Stimulated activated CD4-positive, alpha-beta T cell treated with anti-CD3 and anti-CD28 coated beads, Interleukin-2, amount 100 ng/mL, for 48 hours (primary cell): ENCODE measurements at regions not wholly inside any gene's neighbourhood (a gene's known extent, or its start where the extent isn't known, plus 50 kb on each side); places are given as distances from the start of the nearest gene placed in this dataset.

ENCODE experiments used
- DNase-seq, 2 donors: peaks; one replicate each; pipeline ENCODE4 v3.0.0-alpha.2; 2020

DNA sequence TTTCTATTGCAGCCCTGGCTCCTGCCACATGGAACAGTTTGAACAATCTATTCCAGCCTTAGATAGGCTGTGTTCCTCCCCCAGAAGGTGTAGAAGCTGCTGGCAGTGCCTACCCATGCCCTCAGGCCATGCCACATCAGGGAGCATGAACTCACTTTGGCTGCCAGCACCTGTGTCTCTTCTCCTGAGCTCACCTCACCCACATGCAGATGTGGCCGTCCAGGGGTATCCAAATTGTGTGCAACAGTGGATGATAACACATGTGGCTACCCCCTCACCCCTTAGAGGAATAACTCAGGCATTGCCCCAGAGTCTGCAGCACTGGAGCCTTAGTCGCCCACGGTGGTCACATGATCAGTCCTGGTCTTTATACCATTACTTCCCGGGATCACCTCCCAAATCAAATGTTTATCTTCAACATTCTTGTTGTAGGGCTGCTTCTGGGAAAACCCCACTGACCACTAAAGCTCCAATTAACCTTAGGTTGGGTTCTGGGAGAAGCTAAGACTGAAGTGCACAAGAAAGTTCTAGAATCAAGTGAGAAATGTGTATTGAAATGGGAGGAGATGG, 110.4 kb downstream of the BANF2 start:
- no peak for DNase-seq

DNA sequence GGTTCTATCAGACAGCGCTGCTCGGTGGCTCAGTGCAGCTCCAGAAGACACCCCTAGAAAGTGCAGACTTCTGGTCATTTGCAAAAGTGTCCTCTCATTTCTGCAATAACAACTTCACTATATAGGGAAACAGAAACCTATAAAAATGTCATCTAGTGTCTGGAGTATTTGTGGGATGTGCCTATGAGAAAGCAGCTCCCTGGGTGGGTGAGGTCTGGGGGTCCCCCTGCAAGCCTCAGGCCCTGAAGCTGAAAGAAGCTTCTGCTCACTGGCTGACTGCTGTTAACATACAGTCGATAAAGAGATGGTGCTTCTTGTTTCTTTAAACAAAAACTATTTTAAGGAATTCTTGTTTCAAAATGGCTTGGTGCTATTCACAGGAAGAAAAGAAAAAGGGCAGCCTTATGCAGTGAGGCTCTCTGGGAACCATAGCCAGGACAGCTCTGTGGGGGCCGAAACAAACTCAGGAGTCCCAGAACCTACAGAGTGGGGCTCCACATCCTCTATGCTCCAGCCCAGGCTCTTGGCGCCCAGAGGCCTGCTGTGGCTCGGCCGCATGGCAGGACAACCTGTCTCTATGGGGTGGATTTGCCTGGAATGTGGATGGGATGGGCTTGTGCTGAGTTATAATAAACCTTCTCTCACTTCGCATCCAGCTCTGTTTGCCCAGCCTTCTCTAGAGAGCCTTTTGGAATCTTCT, 109.7 kb downstream of the BANF2 start:
- no peak for DNase-seq

DNA sequence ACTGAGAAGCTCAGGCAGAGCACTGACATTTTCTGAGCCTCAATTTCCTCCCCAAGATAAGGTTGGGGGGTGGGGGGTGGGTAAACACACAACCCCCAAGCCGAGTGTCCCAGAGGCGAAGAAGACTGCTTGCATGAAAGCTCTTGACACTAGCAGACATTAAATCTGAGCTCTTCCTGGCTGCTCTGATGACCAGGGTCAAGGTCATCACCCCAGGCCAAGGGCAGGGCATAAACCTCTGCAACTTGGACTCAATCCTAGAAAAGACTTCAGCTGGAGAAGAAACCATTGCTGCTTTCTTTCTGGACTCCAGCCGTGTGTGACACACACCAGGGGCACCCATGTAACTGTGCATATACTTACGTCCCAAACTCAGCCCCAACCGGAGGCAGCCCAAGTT, 109.0 kb downstream of the BANF2 start:
- no peak for DNase-seq

DNA sequence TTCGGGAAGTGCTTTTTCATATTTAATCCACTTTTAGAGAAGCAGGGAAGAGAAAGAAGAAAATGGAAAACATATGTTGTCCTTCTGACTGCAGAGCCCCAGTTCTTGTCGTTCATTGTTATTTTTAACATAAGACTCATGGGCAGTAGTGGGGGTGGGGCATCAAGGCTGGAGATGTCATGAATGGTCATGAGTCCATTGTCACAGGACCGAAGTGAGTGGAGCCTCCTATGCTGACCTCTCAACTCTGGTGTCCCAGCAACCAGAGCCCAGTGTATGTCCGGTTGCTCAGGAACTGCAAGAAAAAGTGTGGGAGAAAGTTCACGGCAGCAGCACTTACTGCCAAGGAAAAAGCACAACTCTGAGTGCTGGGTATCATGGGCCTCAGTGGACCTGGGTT, 108.6 kb downstream of the BANF2 start:
- no peak for DNase-seq

DNA sequence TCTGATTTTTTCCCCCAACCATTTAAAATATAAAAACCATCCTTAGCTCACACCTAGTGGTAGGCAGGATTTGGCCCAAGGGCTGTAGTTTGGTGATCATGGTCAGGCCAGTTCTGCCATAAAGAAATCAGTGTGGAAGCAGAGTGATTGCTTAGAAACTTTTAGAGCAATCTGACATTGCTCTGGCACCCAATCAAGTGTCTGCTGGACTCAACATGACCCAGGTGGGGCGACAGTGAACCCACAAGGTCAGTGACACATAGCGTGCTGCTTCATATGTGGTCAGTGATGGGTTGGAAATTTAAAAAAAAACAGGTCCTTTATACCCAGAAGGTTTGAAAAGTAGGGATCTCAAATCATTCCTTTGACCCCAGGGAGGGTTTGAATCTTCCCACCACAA, 107.9 kb downstream of the BANF2 start:
- no peak for DNase-seq

DNA sequence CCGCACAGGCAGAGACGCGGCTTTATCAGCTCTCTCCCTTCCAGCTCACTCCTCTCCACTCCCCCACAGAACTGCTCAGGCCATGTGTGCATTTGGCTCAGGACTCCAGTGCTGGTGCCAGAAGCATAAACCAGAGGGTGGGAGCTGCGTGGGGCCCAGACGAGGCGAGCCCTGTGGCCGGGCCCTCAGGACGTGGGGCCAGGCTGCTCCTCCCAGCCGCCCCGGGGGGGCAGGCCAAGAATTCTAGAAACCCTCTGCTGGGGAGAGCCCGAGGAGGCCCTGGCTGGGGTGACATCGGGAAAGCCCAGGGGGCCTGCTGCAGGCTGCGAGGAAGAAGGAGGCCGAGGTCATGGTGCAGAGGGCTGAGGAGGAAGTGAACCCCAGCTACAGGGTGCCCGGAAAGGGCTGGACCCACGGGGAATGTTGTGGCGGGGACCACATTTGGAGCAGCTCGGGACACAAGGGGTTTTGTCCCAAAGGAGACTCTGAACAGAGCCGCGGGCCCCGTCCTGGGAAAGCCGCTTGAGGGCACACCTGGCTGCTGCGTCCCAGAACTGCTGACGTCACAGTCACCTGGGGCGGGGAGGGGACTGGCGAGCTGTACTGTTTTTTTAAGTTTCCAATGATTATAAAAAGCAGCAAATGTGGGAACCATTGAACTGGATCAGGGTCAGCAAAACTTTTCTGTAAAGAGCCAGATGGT, 107.1 kb downstream of the BANF2 start:
- DNase-seq, result no peak

DNA sequence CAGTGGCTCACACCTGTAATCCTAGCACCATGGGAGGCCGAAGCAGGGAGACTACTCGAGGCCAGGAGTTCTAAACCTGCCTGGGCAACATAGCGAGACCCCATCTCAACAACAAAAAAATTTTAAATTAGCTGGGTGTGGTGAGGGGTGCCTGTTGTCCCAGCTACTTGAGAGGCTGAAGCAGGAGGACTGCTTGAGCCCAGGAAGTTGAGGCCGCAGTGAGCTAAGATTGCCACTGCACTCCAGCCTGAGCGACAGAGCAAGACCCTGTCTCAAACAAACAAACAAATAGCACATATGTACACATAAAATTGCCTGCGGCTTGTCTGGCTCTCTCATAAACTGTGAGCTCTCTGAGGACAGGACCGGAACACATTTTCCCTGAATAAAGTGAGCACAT, 106.3 kb downstream of the BANF2 start:
- no peak for DNase-seq

DNA sequence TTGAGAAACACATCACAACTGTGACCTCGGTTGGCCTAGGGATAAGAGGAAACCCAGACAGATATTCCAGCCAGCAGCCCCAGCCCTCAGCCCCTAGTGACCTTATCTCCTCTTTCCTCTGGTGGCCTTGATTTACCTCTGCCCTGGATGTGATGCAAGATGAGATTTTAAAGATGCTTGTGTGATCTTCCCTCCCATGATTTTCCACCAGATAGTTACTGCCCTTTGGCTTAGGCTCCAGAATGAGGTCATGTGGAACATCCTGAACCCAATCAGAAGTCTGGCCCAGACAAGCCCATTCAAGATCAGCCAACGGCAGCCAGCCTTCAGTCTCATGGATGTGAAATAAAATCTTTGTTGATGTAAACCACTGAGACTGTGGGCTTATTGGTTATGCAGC, 104.0 kb downstream of the BANF2 start:
- DNase-seq, result no peak

DNA sequence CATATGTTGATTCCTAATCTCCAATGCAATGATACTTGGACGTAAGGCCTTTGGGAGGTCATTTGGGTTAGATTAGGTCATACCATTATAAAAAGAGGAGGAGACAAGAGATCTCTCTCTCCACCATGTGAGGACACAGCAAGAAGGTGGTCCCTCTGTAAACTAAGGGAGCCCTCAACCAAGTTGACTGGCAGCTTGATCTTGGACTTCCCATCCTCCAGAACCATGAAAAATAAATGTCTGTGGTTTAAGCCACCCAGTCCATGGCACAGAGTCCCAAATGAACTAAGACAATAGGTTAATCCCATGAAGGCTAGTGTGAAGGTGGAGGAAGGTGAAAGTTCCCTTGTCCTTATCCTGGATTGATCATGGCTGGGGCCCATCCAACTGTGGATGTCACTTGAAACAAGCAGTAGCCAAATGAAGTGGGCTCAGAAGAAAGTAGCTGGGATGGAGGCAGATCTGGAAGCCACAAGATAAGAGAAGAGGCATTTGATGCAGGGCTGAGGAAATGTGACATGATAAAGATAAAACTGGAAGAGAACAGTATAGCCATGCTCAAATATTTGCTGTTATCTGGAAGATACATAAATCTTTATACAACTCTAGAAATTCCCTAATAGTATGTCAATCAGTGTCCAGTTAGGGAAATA, 99.9 kb downstream of the BANF2 start:
- DNase-seq, result no peak

DNA sequence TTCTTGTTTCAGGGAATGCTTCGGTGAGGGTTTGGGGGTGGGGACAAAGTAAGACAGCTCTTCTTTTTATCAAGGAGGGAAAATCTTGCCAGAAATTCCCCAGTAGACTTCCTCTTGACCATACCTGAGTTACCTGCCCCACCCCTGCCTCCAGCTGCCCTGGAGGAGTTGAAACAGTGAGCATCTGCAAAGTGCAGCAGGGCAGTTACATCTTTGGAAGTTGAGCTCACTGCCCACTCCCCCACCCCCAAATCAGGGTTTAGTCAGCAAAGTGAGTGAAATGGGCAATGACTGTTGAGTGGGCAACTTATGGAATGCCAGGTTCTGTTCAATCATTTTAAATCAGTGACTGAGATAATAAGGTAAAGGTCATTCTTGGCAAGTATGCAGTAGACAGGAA, 98.8 kb downstream of the BANF2 start:
- no peak for DNase-seq

DNA sequence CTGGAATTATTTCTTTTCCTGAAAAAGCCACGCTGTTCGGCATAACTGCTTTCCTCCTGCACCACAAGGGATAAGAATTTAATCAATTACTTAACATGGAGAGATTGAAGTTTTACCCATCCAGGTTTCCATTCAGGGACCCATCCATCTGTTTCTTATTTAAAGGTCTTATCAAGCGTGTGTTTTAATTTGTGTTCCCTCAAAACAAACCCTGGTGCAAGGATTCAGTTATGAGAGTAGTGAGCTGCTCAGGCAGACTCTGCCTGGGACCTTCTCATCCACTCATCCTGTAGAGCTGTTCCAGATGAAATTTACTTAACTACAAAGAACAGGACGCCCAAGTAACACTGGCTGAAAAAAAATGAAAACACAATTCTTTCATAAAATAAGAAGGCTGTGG, 97.8 kb downstream of the BANF2 start:
- DNase-seq, result no peak

DNA sequence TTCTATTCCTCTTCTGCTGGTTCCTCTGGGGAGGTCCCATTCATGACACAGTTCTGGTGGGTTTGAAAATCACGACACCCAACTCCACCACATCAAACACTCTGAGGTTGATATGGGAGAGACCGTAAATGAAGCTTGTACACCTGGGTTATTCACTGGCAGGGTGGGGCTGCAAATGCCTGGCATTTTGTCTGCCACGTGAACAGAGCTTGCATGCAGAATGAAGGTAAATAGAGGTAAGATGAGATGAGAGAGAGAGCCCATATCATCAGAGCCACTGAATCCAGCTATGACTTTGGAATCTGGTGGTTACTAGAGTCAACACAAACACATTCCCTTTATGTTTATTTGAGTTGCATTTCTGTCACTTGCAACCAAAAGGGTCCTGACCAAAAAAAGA, 97.4 kb downstream of the BANF2 start:
- DNase-seq, result no peak

DNA sequence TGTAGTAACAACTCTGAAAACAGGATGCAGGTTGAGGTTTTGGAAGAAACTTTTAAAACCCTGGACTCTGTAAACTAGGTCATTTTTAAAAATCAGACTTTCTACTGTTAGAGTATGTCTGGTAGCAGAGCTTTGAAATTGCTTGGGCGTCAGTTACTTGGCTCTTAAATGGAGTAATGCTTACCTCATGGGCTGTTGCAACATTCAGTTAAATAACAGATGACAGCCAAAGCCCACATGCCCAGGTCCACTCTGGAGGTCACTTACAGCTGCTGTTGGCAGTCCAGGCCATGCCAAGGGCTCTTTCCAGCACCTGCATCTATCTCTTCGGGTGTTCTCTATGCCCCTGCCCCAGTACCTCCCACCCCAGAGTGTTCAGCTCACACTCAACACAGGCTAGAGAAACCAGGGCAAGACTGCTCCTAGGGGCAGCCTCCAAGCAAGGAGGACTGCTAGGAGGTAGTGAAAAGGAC, 96.4 kb downstream of the BANF2 start:
- DNase-seq, result no peak

DNA sequence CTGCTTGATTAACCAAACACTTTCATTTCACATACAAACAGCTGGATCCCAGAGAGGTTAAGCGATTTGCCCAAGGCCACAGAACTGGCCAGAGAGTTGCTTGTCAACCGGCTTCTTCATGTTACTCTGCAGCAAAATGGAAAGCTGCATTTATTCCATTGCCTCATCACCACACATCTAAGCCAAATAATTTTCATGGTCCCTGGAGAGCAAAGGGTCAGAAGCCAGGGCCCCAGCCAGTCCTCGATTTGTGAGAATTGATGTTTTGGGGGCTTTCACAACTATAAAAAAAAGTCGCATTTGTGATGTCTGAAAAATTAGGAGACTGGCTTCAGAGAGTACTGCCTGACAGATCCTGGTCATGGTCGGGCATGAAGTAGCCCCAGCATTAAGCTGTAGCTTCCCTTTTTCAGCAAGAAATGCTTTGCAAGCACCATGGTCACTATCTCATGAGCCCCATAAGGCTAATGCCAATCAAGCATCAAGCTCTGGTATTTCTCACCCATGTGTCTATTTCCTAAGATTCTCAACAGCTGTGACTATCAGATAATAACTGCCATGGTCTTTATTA, 95.8 kb downstream of the BANF2 start:
- no peak for DNase-seq

DNA sequence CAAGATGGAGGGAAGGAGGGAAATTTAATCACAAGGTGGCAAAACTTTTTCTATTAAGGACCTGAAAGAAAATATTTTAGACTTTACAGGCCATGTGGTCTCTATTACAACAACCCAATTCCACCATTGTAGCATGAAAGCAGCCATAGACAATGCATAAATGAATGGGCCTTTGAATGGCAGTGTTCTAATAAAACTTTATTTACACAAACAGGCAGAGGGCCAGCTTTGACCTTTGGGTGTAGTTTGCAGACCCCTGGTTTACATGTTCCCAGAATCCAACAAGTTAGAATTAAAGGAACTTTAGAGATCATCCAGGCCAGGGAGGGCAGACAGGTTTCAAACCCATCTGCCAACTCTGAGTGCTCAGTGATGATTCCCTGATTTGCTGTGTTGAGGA, 95.2 kb downstream of the BANF2 start:
- no peak for DNase-seq

DNA sequence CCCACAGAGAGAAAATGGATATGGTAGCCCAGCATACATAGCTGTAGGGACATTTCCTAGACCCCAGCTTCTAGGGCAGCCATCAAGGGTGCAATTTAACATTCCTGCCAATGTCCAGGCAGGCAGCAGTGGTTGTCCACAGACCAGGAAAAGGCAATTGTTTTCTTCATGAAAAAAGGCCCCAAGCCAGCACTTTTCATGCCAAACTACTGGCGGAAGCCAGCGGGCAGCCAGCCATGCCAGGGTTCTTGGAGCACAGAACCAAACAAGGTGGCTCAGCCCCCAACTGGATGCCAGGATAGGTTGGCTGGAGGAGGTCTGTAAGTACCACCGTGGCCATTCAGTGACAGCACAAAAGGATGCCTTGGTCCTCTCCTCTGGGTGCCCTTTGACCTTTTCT, 94.6 kb downstream of the BANF2 start:
- DNase-seq, result no peak

DNA sequence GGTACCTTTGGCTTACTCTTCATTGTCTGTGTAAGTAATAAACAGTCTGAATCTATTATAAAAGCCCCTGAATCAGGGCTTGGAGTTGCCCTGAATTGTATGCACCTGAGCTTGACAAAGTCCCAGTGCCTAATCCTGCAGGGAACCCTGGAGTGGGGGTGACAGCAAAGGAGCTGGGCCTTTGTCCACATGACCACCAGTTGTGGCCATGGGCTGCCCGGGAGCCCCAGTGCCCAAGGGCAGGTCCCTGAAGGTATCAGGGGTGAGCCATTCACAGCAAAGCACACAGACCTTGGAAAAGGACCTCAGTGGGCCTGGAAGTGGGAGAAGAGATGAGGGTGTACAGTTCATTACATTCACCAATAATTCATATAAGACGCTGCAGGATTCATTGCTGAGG, 94.2 kb downstream of the BANF2 start:
- DNase-seq, result no peak

DNA sequence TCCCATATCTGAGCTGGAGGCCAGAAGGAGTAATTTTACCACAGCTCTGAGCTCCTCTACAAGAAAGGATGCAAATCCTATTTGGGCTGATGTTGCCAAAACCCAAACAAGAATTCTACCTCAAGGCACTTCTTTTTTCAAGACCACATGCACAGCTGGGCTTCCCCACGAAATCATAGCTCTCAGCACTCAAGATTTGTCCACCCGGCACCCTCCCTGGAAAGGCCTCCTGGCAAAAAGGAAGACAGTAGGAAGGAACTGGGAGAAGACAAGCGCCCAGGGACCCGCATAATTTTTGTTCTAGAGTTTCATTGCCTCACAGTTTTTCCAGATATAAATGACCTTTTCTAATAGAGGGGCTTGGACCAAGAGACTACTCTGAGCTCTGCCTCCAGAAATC, 90.5 kb downstream of the BANF2 start:
- no peak for DNase-seq

DNA sequence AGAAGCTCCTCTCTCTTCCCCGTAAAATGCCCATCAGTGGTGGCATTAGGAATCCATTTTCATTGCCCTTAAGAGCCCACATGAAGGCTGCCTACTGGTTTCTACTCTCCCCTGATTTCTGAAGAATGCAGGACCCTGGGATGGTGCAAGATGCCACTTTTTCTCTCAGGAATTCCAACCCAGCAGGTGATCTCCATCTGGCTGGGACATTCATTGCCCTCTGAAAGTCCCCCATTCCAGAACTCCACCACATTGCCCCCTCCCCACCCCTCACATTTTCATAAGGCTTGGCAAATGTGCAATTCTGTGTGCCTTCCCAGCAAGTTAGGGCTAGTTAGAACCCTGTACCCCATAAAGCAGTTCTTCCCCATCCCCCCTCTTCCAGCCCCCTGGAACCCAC, 88.0 kb downstream of the BANF2 start:
- DNase-seq, result no peak

DNA sequence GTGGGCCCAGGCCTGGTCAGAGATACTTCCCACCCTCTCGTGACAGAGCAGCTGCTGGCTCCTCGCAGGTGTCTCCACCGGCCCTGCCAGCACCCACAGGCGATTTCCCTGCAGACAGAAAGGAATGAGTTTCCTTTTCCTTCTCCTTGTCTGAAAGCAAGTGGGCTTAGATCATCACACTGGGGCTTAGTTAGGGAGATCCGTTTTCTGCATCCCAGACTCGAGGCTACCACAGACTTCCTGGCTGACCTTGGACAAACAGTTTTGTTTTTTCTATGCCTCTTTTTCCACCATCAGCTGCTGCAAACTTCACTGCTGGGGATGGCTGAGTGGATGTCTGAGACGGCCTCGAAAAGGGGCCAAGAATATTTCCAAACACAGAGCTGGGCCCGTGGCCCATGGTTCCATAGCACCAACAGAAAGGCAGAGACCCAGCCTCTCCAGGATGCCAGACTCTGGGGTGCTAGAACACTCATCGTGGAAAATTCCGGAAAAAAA, 86.5 kb downstream of the BANF2 start:
- no peak for DNase-seq
